Tibial artery (tissue), 4 donors: ENCODE measurements at regions not wholly inside any gene's neighbourhood (a gene's known extent, or its start where the extent isn't known, plus 50 kb on each side); places are given as distances from the start of the nearest gene placed in this dataset.
"Not testable (repeated sequence)": the region's sequence is repeated elsewhere in the genome, so short reads cannot be mapped to it uniquely, and the experiment has no call there.

Experiments used
- DNase-seq, 2 donors: peaks; one replicate each; pipeline ENCODE4 v3.0.0-alpha.2; 2019
- H3K27ac ChIP-seq, 2 donors: fragments of 200-600 bp; sonication (generic) in 1 of 2; 1 replicate in 1 of 2; 2 replicates in 1 of 2; pipeline ENCODE4 v1.5.1; 2018 to 2019; ENCODE audit warnings: mild to moderate bottlenecking in 1 of 2
- H3K27me3 ChIP-seq, 2 donors: fragments of 200-600 bp; sonication (generic) in 1 of 2; one replicate each; pipeline versions ENCODE4 v1.5.1 to v1.6.0; 2016 to 2019
- H3K36me3 ChIP-seq, 3 donors: fragments of 200-600 bp; sonication (generic) in 2 of 3; one replicate each; pipeline ENCODE4 v1.5.1; 2016 to 2019; ENCODE audit warnings: mild to moderate bottlenecking in 2 of 3
- H3K4me1 ChIP-seq, 4 donors: fragments of 200-600 bp; sonication (generic) in 2 of 4; 1 replicate in 3 of 4; 2 replicates in 1 of 4; pipeline ENCODE4 v1.5.1; 2016 to 2019
- H3K4me3 ChIP-seq, 2 donors: fragments of 200-600 bp; sonication (generic) in 1 of 2; 1 replicate in 1 of 2; 2 replicates in 1 of 2; pipeline ENCODE4 v1.5.1; 2018 to 2019; ENCODE audit warnings: mild to moderate bottlenecking in 2 of 2
- H3K9me3 ChIP-seq, 3 donors: fragments of 200-600 bp; sonication (generic) in 1 of 3; one replicate each; pipeline ENCODE4 v1.5.1; 2016 to 2019
- intact Hi-C: fragments of 100-400 bp; cut with DNase I; formaldehyde crosslinking; loops from one replicate; pipeline ENCODE4 v1.15.0; 2023; ENCODE audit warnings: low total_unique reads
- TF ChIP-seq, protein P1 (sequence below), 2 experiments: fragments of 200-600 bp in 1 of 2; fragments of 450-650 bp in 1 of 2; IDR thresholded peaks; one replicate each; pipeline ENCODE4 v1.5.1; 2017 to 2019; ENCODE audit warnings: antibody characterized with exemption in 2 of 2, mild to moderate bottlenecking in 1 of 2, moderate library complexity in 1 of 2

DNA sequence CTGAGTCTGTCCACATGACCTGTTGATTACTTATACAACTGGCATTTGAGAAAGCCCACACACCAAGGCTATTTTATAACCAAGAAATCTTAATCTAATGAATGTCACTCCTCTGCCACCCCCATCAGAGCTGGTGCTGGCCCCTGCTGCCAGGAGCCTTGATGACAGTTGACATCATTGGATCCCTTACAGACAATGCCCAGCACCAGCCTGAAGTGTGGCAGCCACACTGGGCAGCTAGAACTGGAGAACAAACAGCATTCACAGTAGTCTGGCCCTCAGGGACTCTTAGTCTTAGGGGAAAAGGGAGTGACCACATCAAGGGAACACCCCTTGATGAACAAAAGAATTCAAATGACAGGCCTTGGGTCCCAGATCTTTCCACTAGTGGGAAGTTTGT, 840.6 kb downstream of the EPHA3 start:
- Histone ChIP-seq H3K36me3 (no peaks in the 10 kb centered on the region), H3K27me3 (no peaks in the 10 kb centered on the region), H3K9me3 (no peaks in the 10 kb centered on the region), H3K4me1 (no peaks in the 10 kb centered on the region), H3K27ac (no peak overlapping the region), H3K4me3 (no peak overlapping the region)
- DNase-seq, result no peak
- TF ChIP-seq, protein P1, sequence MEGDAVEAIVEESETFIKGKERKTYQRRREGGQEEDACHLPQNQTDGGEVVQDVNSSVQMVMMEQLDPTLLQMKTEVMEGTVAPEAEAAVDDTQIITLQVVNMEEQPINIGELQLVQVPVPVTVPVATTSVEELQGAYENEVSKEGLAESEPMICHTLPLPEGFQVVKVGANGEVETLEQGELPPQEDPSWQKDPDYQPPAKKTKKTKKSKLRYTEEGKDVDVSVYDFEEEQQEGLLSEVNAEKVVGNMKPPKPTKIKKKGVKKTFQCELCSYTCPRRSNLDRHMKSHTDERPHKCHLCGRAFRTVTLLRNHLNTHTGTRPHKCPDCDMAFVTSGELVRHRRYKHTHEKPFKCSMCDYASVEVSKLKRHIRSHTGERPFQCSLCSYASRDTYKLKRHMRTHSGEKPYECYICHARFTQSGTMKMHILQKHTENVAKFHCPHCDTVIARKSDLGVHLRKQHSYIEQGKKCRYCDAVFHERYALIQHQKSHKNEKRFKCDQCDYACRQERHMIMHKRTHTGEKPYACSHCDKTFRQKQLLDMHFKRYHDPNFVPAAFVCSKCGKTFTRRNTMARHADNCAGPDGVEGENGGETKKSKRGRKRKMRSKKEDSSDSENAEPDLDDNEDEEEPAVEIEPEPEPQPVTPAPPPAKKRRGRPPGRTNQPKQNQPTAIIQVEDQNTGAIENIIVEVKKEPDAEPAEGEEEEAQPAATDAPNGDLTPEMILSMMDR (IDR thresholded peaks at IDR 0.05), result no peak
- intact Hi-C loops, result no loop called here

DNA sequence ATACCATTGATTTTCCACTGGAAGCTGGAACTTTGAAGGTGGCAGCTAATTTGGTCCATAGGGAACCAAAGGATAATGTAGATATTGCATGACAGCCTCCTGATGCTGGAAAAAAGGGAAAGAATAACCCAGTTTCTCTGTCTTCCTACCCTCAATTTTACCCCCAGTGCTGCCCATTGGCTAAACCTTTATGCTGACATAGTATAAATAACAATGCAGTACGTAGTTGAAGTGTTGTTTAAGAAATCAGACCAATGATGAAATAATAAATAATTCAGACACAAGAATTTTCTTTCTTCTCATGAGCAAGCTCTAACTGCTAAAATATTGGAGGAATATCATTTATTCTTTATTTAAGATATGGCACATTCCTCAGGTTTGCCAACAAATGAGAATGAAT, 843.4 kb downstream of the EPHA3 start:
- no peaks in the 10 kb centered on the region for H3K36me3 ChIP-seq
- no peak for DNase-seq
- H3K27me3 ChIP-seq, result no peaks in the 10 kb centered on the region
- H3K4me3 ChIP-seq, result no peak overlapping the region
- TF ChIP-seq, protein P1 (IDR thresholded peaks at IDR 0.05), result no peak
- H3K4me1 ChIP-seq, result peaks cover 0 to 7% (median 0%) of the 10 kb centered on the region in 4 donors
- no peak overlapping the region for H3K27ac ChIP-seq
- no peaks in the 10 kb centered on the region for H3K9me3 ChIP-seq
- intact Hi-C loops, result no loop called here

DNA sequence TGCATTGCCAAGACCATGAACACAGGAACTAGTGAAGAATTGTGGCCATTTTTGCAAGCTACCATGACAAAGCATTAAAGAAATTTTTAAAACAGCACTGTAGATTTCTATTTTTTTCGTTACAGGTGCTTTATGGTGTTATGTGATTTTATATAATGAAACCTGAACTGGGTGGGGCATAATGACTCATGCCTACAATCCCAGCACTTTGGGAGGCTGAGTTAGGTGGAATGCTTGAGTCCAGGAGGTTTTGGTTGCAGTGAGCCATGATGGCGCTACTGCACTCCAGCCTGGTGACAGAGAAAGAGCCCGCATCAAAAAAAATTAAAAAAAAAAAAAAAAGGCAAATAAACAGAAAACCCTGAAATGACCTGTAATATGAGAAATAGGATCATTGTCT, 846.7 kb downstream of the EPHA3 start:
- TF ChIP-seq, protein P1 (IDR thresholded peaks at IDR 0.05), result no peak
- Histone ChIP-seq H3K4me1 (peaks cover 0 to 19% (median 0%) of the 10 kb centered on the region in 4 donors), H3K9me3 (no peaks in the 10 kb centered on the region), H3K36me3 (no peaks in the 10 kb centered on the region), H3K27me3 (no peaks in the 10 kb centered on the region), H3K4me3 (no peak overlapping the region), H3K27ac (no peak overlapping the region)
- intact Hi-C loops, result no loop called here
- no peak for DNase-seq

DNA sequence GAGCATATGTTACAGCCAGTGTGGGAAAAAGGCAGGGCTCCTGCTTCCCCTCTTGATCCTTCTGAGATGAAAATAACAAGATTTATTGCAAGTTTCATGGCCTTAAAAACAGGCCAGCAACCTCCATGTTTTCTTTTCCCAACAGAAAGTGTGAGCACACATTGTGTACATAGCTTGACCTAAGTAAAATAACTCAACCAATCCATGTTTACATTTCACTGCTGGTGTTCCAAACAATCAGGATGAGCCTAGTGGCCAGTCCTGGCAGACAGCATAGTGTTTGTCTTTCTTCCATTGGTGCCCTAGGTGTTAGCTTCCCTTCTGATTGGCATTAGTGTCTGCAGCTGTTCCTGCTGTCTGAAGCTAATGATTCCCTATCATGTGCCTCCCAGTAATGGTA, 847.7 kb downstream of the EPHA3 start:
- H3K4me1 ChIP-seq, result peaks cover 0 to 19% (median 0%) of the 10 kb centered on the region in 4 donors
- no peaks in the 10 kb centered on the region for H3K27me3 ChIP-seq
- no peaks in the 10 kb centered on the region for H3K9me3 ChIP-seq
- no peak for DNase-seq
- TF ChIP-seq, protein P1 (IDR thresholded peaks at IDR 0.05), result no peak
- no peak overlapping the region for H3K27ac ChIP-seq
- H3K36me3 ChIP-seq, result no peaks in the 10 kb centered on the region
- intact Hi-C loops, result no loop called here
- no peak overlapping the region for H3K4me3 ChIP-seq

DNA sequence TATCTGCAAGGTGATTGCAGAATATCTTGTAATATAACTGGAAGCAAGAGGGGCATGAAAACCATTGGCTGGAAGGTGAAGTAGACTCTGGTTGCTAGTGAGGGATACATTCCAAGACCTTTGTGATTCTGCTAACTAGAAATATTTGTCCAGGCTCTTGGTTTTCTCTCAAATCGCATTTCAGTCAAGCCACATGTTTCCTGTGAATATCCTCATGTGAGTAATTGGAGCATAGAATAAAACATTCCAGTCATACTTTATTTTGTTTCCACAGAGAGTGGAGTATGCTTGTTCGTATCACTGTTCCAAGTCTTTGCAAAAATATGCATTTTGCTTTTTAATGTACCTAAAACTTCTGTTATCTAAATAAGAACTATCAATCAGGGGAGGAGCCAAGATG, 850.0 kb downstream of the EPHA3 start:
- H3K36me3 ChIP-seq, result no peaks in the 10 kb centered on the region
- peaks cover 0 to 3% (median 0%) of the 10 kb centered on the region in 3 donors for H3K9me3 ChIP-seq
- TF ChIP-seq, protein P1 (IDR thresholded peaks at IDR 0.05), result no peak
- no peak overlapping the region for H3K27ac ChIP-seq
- no peak for DNase-seq
- peaks cover 0 to 19% (median 0%) of the 10 kb centered on the region in 4 donors for H3K4me1 ChIP-seq
- no peaks in the 10 kb centered on the region for H3K27me3 ChIP-seq
- intact Hi-C loops, result no loop called here
- no peak overlapping the region for H3K4me3 ChIP-seq

DNA sequence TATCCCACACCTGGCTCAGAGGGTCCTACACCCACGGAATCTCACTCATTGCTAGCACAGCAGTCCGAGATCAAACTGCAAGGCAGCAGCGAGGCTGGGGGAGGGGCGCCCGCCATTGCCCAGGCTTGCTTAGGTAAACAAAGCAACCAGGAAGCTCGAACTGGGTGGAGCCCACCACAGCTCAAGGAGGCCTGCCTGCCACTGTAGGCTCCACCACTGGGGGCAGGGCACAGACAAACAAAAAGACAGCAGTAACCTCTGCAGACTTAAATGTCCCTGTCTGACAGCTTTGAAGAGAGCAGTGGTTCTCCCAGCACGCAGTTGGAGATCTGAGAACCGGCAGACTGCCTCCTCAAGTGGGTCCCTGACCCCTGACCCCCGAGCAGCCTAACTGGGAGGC, 850.7 kb downstream of the EPHA3 start:
- H3K9me3 ChIP-seq, DNase-seq, H3K4me3 ChIP-seq, H3K27me3 ChIP-seq, H3K27ac ChIP-seq, H3K36me3 ChIP-seq, intact Hi-C loops: not testable (repeated sequence)
- H3K4me1 ChIP-seq, result peaks cover 0 to 19% (median 0%) of the 10 kb centered on the region in 4 donors
